GM23248 (cell line): ENCODE measurements at regions not wholly inside any gene's neighbourhood (a gene's known extent, or its start where the extent isn't known, plus 50 kb on each side); places are given as distances from the start of the nearest gene placed in this dataset.

Source experiments
- DNase-seq: peaks from one replicate; pipeline ENCODE4 v3.0.0-alpha.2; 2015
- H2AFZ ChIP-seq: fragments of 200-600 bp; sonication (generic); 2 replicates; pipeline ENCODE4 v1.6.1; 2016; ENCODE audit warnings: antibody characterized with exemption
- H3F3A ChIP-seq: fragments of 200-600 bp; sonication (generic); 2 replicates; pipeline ENCODE4 v1.6.1; 2016; ENCODE audit warnings: mild to moderate bottlenecking, antibody characterized with exemption, mixed run types; ENCODE audit not compliant: insufficient read depth
- H3K27ac ChIP-seq: fragments of 200-600 bp; sonication (generic); 2 replicates; pipeline ENCODE4 v1.5.1; 2016; ENCODE audit warnings: mild to moderate bottlenecking
- H3K27me3 ChIP-seq: fragments of 200-600 bp; sonication (generic); replicated peaks from 2 replicates; pipeline ENCODE4 v1.6.1; 2016; ENCODE audit warnings: mild to moderate bottlenecking; ENCODE audit not compliant: insufficient read depth
- H3K36me3 ChIP-seq: fragments of 200-600 bp; sonication (generic); 2 replicates; pipeline ENCODE4 v1.6.1; 2016; ENCODE audit warnings: low read depth, mild to moderate bottlenecking
- H3K4me1 ChIP-seq: fragments of 200-600 bp; sonication (generic); 2 replicates; pipeline ENCODE4 v1.6.1; 2016; ENCODE audit warnings: mild to moderate bottlenecking; ENCODE audit not compliant: insufficient read depth
- H3K4me2 ChIP-seq: fragments of 200-600 bp; sonication (generic); one replicate; pipeline ENCODE4 v1.6.1; 2016; ENCODE audit warnings: mild to moderate bottlenecking; ENCODE audit not compliant: unreplicated experiment
- H3K4me3 ChIP-seq: fragments of 200-600 bp; sonication (generic); 2 replicates; pipeline ENCODE4 v1.5.1; 2016; ENCODE audit warnings: mild to moderate bottlenecking
- H3K79me2 ChIP-seq: fragments of 200-600 bp; sonication (generic); 2 replicates; pipeline ENCODE4 v1.6.1; 2016; ENCODE audit warnings: mild to moderate bottlenecking; ENCODE audit not compliant: insufficient read depth
- H3K9ac ChIP-seq: fragments of 200-600 bp; sonication (generic); 2 replicates; pipeline ENCODE4 v1.6.1; 2016; ENCODE audit warnings: mild to moderate bottlenecking
- H3K9me2 ChIP-seq: fragments of 200-600 bp; sonication (generic); 2 replicates; pipeline ENCODE4 v1.6.1; 2016; ENCODE audit warnings: mixed run types, mild to moderate bottlenecking, moderate library complexity; ENCODE audit not compliant: insufficient read depth
- H3K9me3 ChIP-seq: fragments of 200-600 bp; sonication (generic); one replicate; pipeline ENCODE4 v1.6.1; 2017; ENCODE audit warnings: low read depth
- H4K20me1 ChIP-seq: fragments of 200-600 bp; sonication (generic); 2 replicates; pipeline ENCODE4 v1.6.0; 2016; ENCODE audit not compliant: insufficient read depth
- EZH2 ChIP-seq: fragments of 200-600 bp; sonication (generic); IDR thresholded peaks from 2 replicates; pipeline ENCODE4 v1.6.1; 2018; ENCODE audit warnings: antibody characterized with exemption, mild to moderate bottlenecking; ENCODE audit not compliant: insufficient read depth, poor library complexity, severe bottlenecking
- EZH2phosphoT487 ChIP-seq: fragments of 200-600 bp; sonication (generic); IDR thresholded peaks from 2 replicates; pipeline ENCODE4 v1.6.1; 2018; ENCODE audit warnings: antibody characterized with exemption, moderate library complexity, mild to moderate bottlenecking, low read depth; ENCODE audit not compliant: insufficient read depth
- WGBS, 2 experiments: methylation state at CpG; one replicate each; pipeline ENCODE4 v1.1.6; 2015 to 2017; ENCODE audit warnings: low lambda C conversion rate in 2 of 2, low coverage in 1 of 2; ENCODE audit errors: missing lambda C conversion rate in 2 of 2; 5-methylcytosine and 5-hydroxymethylcytosine counted together
- in situ Hi-C: fragments of 300-500 bp; cut with MboI; formaldehyde crosslinking; loops from 2 replicates; pipeline ENCODE4 v1.15.0; 2020

DNA sequence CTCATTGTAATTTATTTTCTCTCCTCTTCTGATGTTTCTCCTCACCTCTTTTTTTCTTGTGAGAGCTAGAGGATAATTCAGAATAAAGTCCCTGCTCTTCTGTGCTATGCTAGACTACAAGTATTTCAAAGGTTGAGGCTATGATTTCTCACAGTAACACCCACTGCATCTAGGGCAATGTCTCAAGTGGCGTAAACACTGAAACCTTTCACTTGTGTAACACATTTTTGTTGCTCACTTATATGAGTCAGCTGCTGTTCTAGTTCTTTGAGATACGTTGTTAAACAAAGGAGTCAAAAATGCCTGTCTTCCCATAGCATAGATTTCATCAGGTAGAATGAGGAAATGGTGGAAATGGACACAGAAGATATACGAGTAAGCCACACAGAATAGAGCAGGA is 305.1 kb upstream of the PITRM1 start:
- H2AFZ ChIP-seq: no peak overlapping the region
- H3K9ac ChIP-seq: peak overlapping the region; percentile 55
- in situ Hi-C loops: no loop called here
- no peaks in the 10 kb centered on the region for H3K36me3 ChIP-seq
- no peak overlapping the region for H3K4me3 ChIP-seq
- no peaks in the 10 kb centered on the region for H3K9me2 ChIP-seq
- H3K9me3 ChIP-seq: no peaks in the 10 kb centered on the region
- WGBS, 2 experiments: 18 to 20% methylated on average over 3 of the region's 3 CpGs
- peaks cover 38% of the 10 kb centered on the region; the same call in 1 of the 2 replicates for H3F3A ChIP-seq
- H3K4me1 ChIP-seq: peaks cover 29% of the 10 kb centered on the region
- peak overlapping the region; percentile 45 for H3K4me2 ChIP-seq
- DNase-seq: peak; percentile 91
- TF ChIP-seq EZH2: no peak
- no peak for TF ChIP-seq EZH2phosphoT487
- no peaks in the 10 kb centered on the region for H4K20me1 ChIP-seq
- no peaks in the 10 kb centered on the region for H3K79me2 ChIP-seq
- no peaks in the 10 kb centered on the region for H3K27me3 ChIP-seq
- H3K27ac ChIP-seq: peak overlapping the region; percentile 61

DNA sequence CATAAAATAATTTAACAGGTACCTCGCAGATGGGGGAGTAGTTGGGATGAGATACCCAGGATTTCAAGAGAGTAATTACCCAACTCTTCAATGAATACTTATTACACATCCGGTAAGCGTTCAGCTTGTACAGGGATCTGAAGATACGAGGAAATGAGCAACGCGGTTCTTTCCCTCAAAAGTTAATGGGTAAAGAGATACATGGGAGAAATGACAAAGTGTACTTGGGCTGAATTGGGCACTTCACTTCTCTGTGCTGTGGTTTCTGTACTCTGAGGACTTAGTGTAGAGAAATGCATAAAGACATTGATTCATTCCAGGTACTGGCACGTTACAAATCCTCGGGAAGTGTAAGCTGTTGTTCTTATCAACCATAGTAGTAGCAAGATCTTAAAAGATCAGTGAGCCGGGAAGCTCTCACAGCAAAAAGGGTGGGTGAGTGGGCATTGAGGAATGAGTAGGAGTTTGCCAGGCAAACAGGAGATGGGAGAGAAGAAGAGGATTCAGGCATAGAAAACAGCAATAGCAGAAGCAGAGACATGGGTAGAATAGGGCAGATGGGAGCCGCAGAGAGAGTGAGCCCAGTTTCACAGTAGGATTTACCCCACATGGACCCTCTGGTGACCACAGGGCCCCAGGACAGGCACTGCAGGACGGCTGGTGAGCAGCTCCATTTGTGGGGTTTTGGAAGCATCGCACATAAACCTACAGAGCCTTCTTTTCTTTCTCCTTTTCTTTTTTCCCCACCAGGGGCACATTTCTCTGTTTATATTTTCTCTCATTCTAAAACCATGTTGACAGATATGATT is 304.3 kb upstream of the PITRM1 start:
- Histone ChIP-seq H3K4me1 (peaks cover 29% of the 10 kb centered on the region), H3K36me3 (no peaks in the 10 kb centered on the region), H3K4me2 (no peak overlapping the region), H3F3A (peaks cover 33% of the 10 kb centered on the region; the same call in 1 of the 2 replicates), H3K79me2 (no peaks in the 10 kb centered on the region), H4K20me1 (no peaks in the 10 kb centered on the region), H3K27me3 (no peaks in the 10 kb centered on the region), H3K27ac (no peak overlapping the region; the same call in 1 of the 2 replicates), H3K9ac (peak overlapping the region; percentile 55), H3K4me3 (no peak overlapping the region), H3K9me3 (no peaks in the 10 kb centered on the region), H2AFZ (no peak overlapping the region), H3K9me2 (no peaks in the 10 kb centered on the region)
- no peak for TF ChIP-seq EZH2
- TF ChIP-seq EZH2phosphoT487: no peak
- WGBS, 2 experiments: 91 to 93% methylated on average over 12 of the region's 12 CpGs
- in situ Hi-C loops: no loop called here
- DNase-seq: no peak

DNA sequence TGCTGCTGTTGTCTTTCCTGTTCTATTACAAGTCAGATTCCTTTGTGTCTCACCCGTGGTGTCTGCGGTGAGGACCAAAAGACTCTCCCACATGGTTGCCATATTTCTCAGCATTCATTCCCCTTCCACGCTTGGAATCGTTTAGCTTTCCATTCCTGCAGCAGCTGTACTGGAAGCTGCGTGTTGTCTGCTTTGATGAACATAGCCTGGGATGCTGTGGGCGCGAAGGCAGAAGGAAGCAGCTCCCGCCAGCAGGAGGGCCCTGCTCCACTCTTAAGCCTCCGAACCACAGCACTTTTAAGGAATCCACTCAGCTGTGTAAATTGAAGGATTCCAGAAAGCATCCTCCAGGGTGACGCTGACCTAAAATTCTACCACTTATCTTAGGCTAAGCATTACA is 303.6 kb upstream of the PITRM1 start:
- in situ Hi-C loops: no loop called here
- Histone ChIP-seq H3K27ac (no peak overlapping the region), H3K4me2 (no peak overlapping the region), H3K9ac (no peak overlapping the region), H4K20me1 (no peaks in the 10 kb centered on the region), H3K9me2 (no peaks in the 10 kb centered on the region), H3F3A (peaks cover 27% of the 10 kb centered on the region; the same call in 1 of the 2 replicates), H3K4me1 (peaks cover 28% of the 10 kb centered on the region), H3K9me3 (no peaks in the 10 kb centered on the region), H2AFZ (no peak overlapping the region), H3K79me2 (no peaks in the 10 kb centered on the region), H3K4me3 (no peak overlapping the region), H3K36me3 (no peaks in the 10 kb centered on the region), H3K27me3 (no peaks in the 10 kb centered on the region)
- TF ChIP-seq EZH2 (no peak), EZH2phosphoT487 (no peak)
- WGBS, 2 experiments: 52 to 53% methylated on average over 10 of the region's 10 CpGs
- DNase-seq: peak; percentile 23

DNA sequence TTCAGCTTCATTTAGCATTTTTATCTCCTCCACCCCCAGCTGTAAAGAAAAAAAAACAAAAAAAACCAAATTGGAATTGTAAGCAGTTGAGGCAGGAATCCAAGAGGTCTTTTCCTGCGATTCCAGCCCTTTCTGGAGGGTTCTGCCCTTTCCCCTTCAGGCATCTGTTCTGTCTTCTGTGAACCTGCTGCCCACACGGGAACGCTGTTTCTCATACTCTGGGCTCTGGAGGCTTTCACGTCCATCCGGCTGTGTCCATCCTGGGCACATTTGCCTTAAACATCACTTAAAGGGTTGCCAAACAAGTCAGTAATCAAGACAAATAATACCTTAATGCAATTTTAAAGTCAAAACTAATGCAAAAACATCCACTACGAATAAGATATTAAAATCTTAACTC is 302.8 kb upstream of the PITRM1 start:
- 62 to 68% methylated on average over 6 of the region's 6 CpGs for WGBS, 2 experiments
- Histone ChIP-seq H3K27me3 (no peaks in the 10 kb centered on the region), H3K9me2 (no peaks in the 10 kb centered on the region), H3F3A (peaks cover 29% of the 10 kb centered on the region), H3K9me3 (no peaks in the 10 kb centered on the region), H4K20me1 (no peaks in the 10 kb centered on the region), H3K9ac (no peak overlapping the region), H3K4me1 (peaks cover 28% of the 10 kb centered on the region), H3K4me3 (no peak overlapping the region), H3K79me2 (no peaks in the 10 kb centered on the region), H3K27ac (no peak overlapping the region), H2AFZ (no peak overlapping the region), H3K36me3 (no peaks in the 10 kb centered on the region), H3K4me2 (no peak overlapping the region)
- in situ Hi-C loops: no loop called here
- TF ChIP-seq EZH2phosphoT487 (no peak), EZH2 (no peak)
- DNase-seq: no peak
